ENCODE measurements at regions not wholly inside any gene's neighbourhood (a gene's known extent, or its start where the extent isn't known, plus 50 kb on each side); places are given as distances from the start of the nearest gene placed in this dataset.

DNA sequence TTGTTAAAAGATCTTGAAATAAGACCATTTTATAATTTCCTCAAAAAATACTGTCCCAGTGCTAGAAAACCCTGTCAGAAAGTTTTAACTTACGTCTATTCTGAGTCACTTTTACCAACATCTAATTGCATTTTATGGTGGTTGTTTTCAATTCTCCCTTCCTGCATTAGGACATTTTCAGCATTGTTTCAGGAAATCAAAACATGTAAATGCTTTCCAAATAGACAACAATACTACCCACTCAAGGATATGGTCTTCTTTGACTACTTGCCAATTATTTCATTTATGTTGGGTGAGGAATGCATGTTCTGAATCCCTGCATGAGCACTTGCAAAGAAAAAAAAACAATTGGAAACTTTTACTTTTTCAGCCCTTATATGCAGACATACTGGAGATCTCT is 284.6 kb upstream of the PDE4D start:
- Histone ChIP-seq H3K9ac (replicated peaks; ENCODE audit: extremely low read depth, insufficient read depth, low read length) (no peak overlapping the region), H3K36me3 (ENCODE audit: control insufficient read depth in 2 of 2, extremely low read depth in 1 of 2, insufficient read depth in 2 of 2, low read length in 2 of 2) (no peaks in the 10 kb centered on the region), H2AFZ (ENCODE audit: low read depth, low read length) (no peak overlapping the region), H3K4me2 (ENCODE audit: insufficient read depth, low read length) (no peak overlapping the region), H3K27ac (ENCODE audit: insufficient read depth, low read depth, low read length) (no peak overlapping the region), H3K79me2 (ENCODE audit: control insufficient read depth, insufficient read depth, low read length) (no peaks in the 10 kb centered on the region), H3K27me3 (ENCODE audit: control insufficient read depth in 2 of 2, insufficient read depth in 2 of 2, low read length in 2 of 2) (peaks cover 3 to 5% of the 10 kb centered on the region in 2 experiments), H4K20me1 (replicated peaks; ENCODE audit: control insufficient read depth, extremely low read depth, insufficient read depth, low read length) (no peaks in the 10 kb centered on the region), H3K9me1 (replicated peaks; ENCODE audit: control insufficient read depth, extremely low read depth, insufficient read depth, low read length) (no peaks in the 10 kb centered on the region), H3K4me3 (replicated peaks in 1 of 3; ENCODE audit: insufficient read depth in 1 of 3, low read depth in 1 of 3, low read length in 3 of 3) (no peak overlapping the region), H3K9me3 (replicated peaks; ENCODE audit: control insufficient read depth, insufficient read depth, low read length) (no peaks in the 10 kb centered on the region), H3K4me1 (ENCODE audit: control insufficient read depth, extremely low read depth, insufficient read depth, low read length) (no peaks in the 10 kb centered on the region)
- CTCF ChIA-PET = no interaction called here
- peak; percentile 61 for FAIRE-seq
- dilution Hi-C loops (cut with MboI; ENCODE audit: extremely low pct_ligation_motif_present, low sequenced_read_pairs) (no loop called here), intact Hi-C loops (cut with micrococcal nuclease) (no loop called here)
- POLR2A ChIA-PET = no interaction called here
- TF ChIP-seq FOS (IDR thresholded peaks at IDR 0.05; ENCODE audit: borderline replicate concordance, insufficient read depth, low read length) (no peak), MYC (IDR thresholded peaks at IDR 0.05; ENCODE audit: low read depth, low read length) (no peak), EZH2 (IDR thresholded peaks at IDR 0.05; ENCODE audit: borderline replicate concordance, low read depth, low read length, severe bottlenecking) (no peak), JUN (IDR thresholded peaks at IDR 0.05; ENCODE audit: borderline replicate concordance, insufficient read depth, insufficient read length, low read depth) (no peak), POLR2AphosphoS5 (IDR thresholded peaks at IDR 0.05; ENCODE audit: insufficient read depth, low read depth, low read length) (no peak), POLR2A (IDR thresholded peaks at IDR 0.05; ENCODE audit: low read depth, low read length) (no peak), GATA2 (IDR thresholded peaks at IDR 0.05; ENCODE audit: insufficient read depth, insufficient read length, low read depth, low read length) (no peak)
- TF ChIP-seq, protein P1, sequence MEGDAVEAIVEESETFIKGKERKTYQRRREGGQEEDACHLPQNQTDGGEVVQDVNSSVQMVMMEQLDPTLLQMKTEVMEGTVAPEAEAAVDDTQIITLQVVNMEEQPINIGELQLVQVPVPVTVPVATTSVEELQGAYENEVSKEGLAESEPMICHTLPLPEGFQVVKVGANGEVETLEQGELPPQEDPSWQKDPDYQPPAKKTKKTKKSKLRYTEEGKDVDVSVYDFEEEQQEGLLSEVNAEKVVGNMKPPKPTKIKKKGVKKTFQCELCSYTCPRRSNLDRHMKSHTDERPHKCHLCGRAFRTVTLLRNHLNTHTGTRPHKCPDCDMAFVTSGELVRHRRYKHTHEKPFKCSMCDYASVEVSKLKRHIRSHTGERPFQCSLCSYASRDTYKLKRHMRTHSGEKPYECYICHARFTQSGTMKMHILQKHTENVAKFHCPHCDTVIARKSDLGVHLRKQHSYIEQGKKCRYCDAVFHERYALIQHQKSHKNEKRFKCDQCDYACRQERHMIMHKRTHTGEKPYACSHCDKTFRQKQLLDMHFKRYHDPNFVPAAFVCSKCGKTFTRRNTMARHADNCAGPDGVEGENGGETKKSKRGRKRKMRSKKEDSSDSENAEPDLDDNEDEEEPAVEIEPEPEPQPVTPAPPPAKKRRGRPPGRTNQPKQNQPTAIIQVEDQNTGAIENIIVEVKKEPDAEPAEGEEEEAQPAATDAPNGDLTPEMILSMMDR (IDR thresholded peaks at IDR 0.05; ENCODE audit: extremely low read depth in 1 of 2, insufficient read depth in 1 of 2, low read depth in 1 of 2, low read length in 2 of 2) = no peak
- TF ChIP-seq, protein P2, sequence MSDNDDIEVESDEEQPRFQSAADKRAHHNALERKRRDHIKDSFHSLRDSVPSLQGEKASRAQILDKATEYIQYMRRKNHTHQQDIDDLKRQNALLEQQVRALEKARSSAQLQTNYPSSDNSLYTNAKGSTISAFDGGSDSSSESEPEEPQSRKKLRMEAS (IDR thresholded peaks at IDR 0.05; ENCODE audit: insufficient read depth, insufficient read length) = no peak
- no TSS peak for BruUV-seq (replicated peaks)
- DNase-seq (ENCODE audit: low read depth, low spot score) = peak; percentile 41

All from endothelial cell of umbilical vein (primary cell).